K562 (cell line): ENCODE measurements at regions not wholly inside any gene's neighbourhood (a gene's known extent, or its start where the extent isn't known, plus 50 kb on each side); places are given as distances from the start of the nearest gene placed in this dataset.

Experiments
- ATAC-seq: fragments of 200-7000 bp; cut with Tn5 transposase; 3 replicates; pipeline ENCODE4 v1.9.1; 2020; ENCODE audit warnings: moderate library complexity
- BruUV-seq: library from RNA; stranded (reverse); fragments of 400-500 nt; replicated peaks from 2 replicates; lab custom pipeline; 2021; lab: Mats Ljungman, UMichigan
- CTCF ChIA-PET: fragments of 300-600 bp; formaldehyde crosslinking; extraction: SDS; loops from one replicate; lab custom pipeline; 2021; ENCODE audit warnings: low intra/inter-chr PET ratio; lab: Yijun Ruan, JAX
- POLR2A ChIA-PET: fragments of 300-600, 350-650 bp; sonication (Branson Sonifier 250); formaldehyde crosslinking; extraction: SDS; loops from one replicate; lab custom pipeline; 2021; ENCODE audit warnings: antibody characterized with exemption, inconsistent platforms; lab: Yijun Ruan, JAX
- DNase-seq, 4 experiments: peaks; one replicate each; pipeline versions ENCODE4 v3.0.0 to v3.0.0-alpha.2; 2011 to 2018; ENCODE audit warnings: low spot score in 3 of 4, mixed read lengths in 3 of 4; ENCODE audit errors: extremely low read depth in 1 of 4
- FAIRE-seq: peaks from 2 replicates; lab custom pipeline; 2011; peaks lifted over from hg19 to GRCh38; lab: Jason Lieb, UNC
- H2AFZ ChIP-seq: 2 replicates; pipeline ENCODE4 v1.6.0; 2011; ENCODE audit warnings: low read depth, low read length, control low read depth, inconsistent platforms
- H3K27ac ChIP-seq: fragments of 200-600 bp; 3 replicates; pipeline ENCODE4 v1.8.0; 2011; ENCODE audit warnings: low read depth, mild to moderate bottlenecking, control low read depth, inconsistent platforms, low read length, moderate library complexity, mixed read lengths; ENCODE audit errors: extremely low read depth
- H3K27me3 ChIP-seq, 2 experiments: fragments of 300-600 bp in 1 of 2; 2 replicates in 1 of 2; 3 replicates in 1 of 2; pipeline versions ENCODE4 v1.6.0 to v1.8.0; 2011; ENCODE audit warnings: inconsistent platforms in 2 of 2, low read length in 2 of 2, mild to moderate bottlenecking in 1 of 2, mixed read lengths in 1 of 2, moderate library complexity in 1 of 2; ENCODE audit not compliant: control insufficient read depth in 2 of 2, insufficient read depth in 2 of 2
- H3K36me3 ChIP-seq: fragments of 300-600 bp; 3 replicates; pipeline ENCODE4 v1.8.0; 2011; ENCODE audit warnings: mild to moderate bottlenecking, low read length, inconsistent platforms; ENCODE audit not compliant: control insufficient read depth, insufficient read depth
- H3K4me1 ChIP-seq, 2 experiments: fragments of 200-600 bp in 1 of 2; replicated peaks in 1 of 2; 2 replicates in 1 of 2; 3 replicates in 1 of 2; pipeline versions ENCODE4 v1.5.1 to v1.8.0; 2011; ENCODE audit warnings: inconsistent platforms in 2 of 2, low read length in 2 of 2, mild to moderate bottlenecking in 1 of 2, mixed read lengths in 1 of 2, moderate library complexity in 1 of 2; ENCODE audit not compliant: control insufficient read depth in 2 of 2, insufficient read depth in 2 of 2
- H3K4me2 ChIP-seq: 2 replicates; pipeline ENCODE4 v1.6.1; 2011; ENCODE audit warnings: low read length, control low read depth, inconsistent platforms, mixed read lengths; ENCODE audit not compliant: insufficient read depth
- H3K4me3 ChIP-seq: fragments of 200-600 bp; sonication (generic), shearing (Covaris generic); 2 replicates; pipeline ENCODE4 v1.5.1; 2016; ENCODE audit warnings: control low read depth, inconsistent platforms
- H3K79me2 ChIP-seq: fragments of 200-600 bp; 3 replicates; pipeline ENCODE4 v1.8.0; 2011; ENCODE audit warnings: low read length, inconsistent platforms; ENCODE audit not compliant: control insufficient read depth, insufficient read depth
- H3K9ac ChIP-seq, 2 experiments: 2 replicates each; pipeline versions ENCODE4 v1.6.0 to v1.6.1; 2011; ENCODE audit warnings: low read depth in 2 of 2, low read length in 2 of 2, control low read depth in 1 of 2, inconsistent platforms in 1 of 2, mild to moderate bottlenecking in 1 of 2, mixed read lengths in 1 of 2; ENCODE audit not compliant: insufficient read depth in 1 of 2
- H3K9me1 ChIP-seq: one replicate; pipeline ENCODE4 v1.6.0; 2011; ENCODE audit warnings: inconsistent platforms, mild to moderate bottlenecking, low read length, moderate library complexity; ENCODE audit not compliant: control insufficient read depth, insufficient read depth
- H3K9me3 ChIP-seq: replicated peaks from 2 replicates; pipeline ENCODE4 v1.5.1; 2011; ENCODE audit warnings: low read depth, low read length, inconsistent platforms; ENCODE audit not compliant: control insufficient read depth, insufficient read depth
- H4K20me1 ChIP-seq: replicated peaks from 2 replicates; pipeline ENCODE4 v1.6.1; 2011; ENCODE audit warnings: low read length, inconsistent platforms, mixed read lengths; ENCODE audit not compliant: control insufficient read depth, insufficient read depth
- CEBPZ ChIP-seq: fragments of 150-350 bp; IDR thresholded peaks from 2 replicates; pipeline ENCODE4 v1.6.1; 2014; ENCODE audit warnings: low read depth, mild to moderate bottlenecking, low read length, borderline replicate concordance
- CTBP1 ChIP-seq: fragments of 450-650 bp; IDR thresholded peaks from 2 replicates; pipeline ENCODE4 v1.6.1; 2016; ENCODE audit warnings: borderline replicate concordance
- E2F1 ChIP-seq: sonication (generic); formaldehyde crosslinking; IDR thresholded peaks from 2 replicates; pipeline ENCODE4 v1.8.1; 2023; ENCODE audit warnings: mild to moderate bottlenecking, missing genetic modification reagents, moderate library complexity
- ETS1 ChIP-seq: conservative IDR thresholded peaks from 2 replicates; pipeline ENCODE4 v1.6.1; 2011; ENCODE audit warnings: low read depth, mild to moderate bottlenecking, low read length; ENCODE audit not compliant: control insufficient read depth
- MEIS2 ChIP-seq: fragments of 450-650 bp; IDR thresholded peaks from 2 replicates; pipeline ENCODE4 v1.6.1; 2014; ENCODE audit warnings: mild to moderate bottlenecking; ENCODE audit not compliant: partially characterized antibody
- MTA2 ChIP-seq: fragments of 450-650 bp; IDR thresholded peaks from 2 replicates; pipeline ENCODE4 v1.6.1; 2016; ENCODE audit warnings: low read depth
- SMARCA5 ChIP-seq: fragments of 450-650 bp; IDR thresholded peaks from 2 replicates; pipeline ENCODE4 v1.6.1; 2016
- ZNF444 ChIP-seq: fragments of 250-450 bp; sonication (Bioruptor Pico); IDR thresholded peaks from 2 replicates; pipeline ENCODE4 v1.4.0; 2020; ENCODE audit warnings: mild to moderate bottlenecking, moderate library complexity
- ZNF707 ChIP-seq: fragments of 250-450 bp; sonication (Bioruptor Pico); conservative IDR thresholded peaks from 2 replicates; pipeline ENCODE4 v1.8.0; 2022; ENCODE audit warnings: inconsistent platforms, mild to moderate bottlenecking, moderate library complexity
- WGBS: fragments of 100-300 bp; shearing (Covaris generic); methylation state at CpG from one replicate; pipeline ENCODE4 v1.1.6; 2016; ENCODE audit warnings: low coverage, mixed read lengths; ENCODE audit not compliant: insufficient coverage; ENCODE audit errors: missing lambda C conversion rate; 5-methylcytosine and 5-hydroxymethylcytosine counted together
- in situ Hi-C: fragments of 300-500 bp; cut with MboI; formaldehyde crosslinking; loops from 4 replicates; pipeline ENCODE4 v1.15.0; 2018; ENCODE audit warnings: inconsistent platforms, mixed read lengths
- intact Hi-C: fragments of 100-400 bp; cut with micrococcal nuclease; formaldehyde crosslinking; loops from 2 replicates; pipeline ENCODE4 v1.14.2; 2022
- TF ChIP-seq, protein P1 (sequence below): fragments of 250-450 bp; sonication (Bioruptor Pico); IDR thresholded peaks from 2 replicates; pipeline ENCODE4 v1.4.0; 2020; ENCODE audit warnings: mild to moderate bottlenecking
- TF ChIP-seq, protein P2 (sequence below): sonication (generic); formaldehyde crosslinking; IDR thresholded peaks from 2 replicates; pipeline ENCODE4 v1.8.0; 2022; ENCODE audit warnings: missing genetic modification reagents, mild to moderate bottlenecking, moderate library complexity, borderline replicate concordance
- TF ChIP-seq, protein P3 (sequence below): sonication (generic); formaldehyde crosslinking; IDR thresholded peaks from 2 replicates; pipeline ENCODE4 v1.9.0; 2022; ENCODE audit warnings: mild to moderate bottlenecking, missing genetic modification reagents

GRCh38 chr4:124206779-124207605 lies 505.5 kb downstream of the ANKRD50 start:
- no peak overlapping the region for H3K4me2 ChIP-seq
- TF ChIP-seq E2F1 (CRISPR knock-in tag), result no peak
- TF ChIP-seq, protein P1, sequence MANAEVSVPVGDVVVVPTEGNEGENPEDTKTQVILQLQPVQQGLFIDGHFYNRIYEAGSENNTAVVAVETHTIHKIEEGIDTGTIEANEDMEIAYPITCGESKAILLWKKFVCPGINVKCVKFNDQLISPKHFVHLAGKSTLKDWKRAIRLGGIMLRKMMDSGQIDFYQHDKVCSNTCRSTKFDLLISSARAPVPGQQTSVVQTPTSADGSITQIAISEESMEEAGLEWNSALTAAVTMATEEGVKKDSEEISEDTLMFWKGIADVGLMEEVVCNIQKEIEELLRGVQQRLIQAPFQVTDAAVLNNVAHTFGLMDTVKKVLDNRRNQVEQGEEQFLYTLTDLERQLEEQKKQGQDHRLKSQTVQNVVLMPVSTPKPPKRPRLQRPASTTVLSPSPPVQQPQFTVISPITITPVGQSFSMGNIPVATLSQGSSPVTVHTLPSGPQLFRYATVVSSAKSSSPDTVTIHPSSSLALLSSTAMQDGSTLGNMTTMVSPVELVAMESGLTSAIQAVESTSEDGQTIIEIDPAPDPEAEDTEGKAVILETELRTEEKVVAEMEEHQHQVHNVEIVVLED, result no peak
- TF ChIP-seq, protein P2, sequence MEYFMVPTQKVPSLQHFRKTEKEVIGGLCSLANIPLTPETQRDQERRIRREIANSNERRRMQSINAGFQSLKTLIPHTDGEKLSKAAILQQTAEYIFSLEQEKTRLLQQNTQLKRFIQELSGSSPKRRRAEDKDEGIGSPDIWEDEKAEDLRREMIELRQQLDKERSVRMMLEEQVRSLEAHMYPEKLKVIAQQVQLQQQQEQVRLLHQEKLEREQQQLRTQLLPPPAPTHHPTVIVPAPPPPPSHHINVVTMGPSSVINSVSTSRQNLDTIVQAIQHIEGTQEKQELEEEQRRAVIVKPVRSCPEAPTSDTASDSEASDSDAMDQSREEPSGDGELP (CRISPR knock-in tag), result no peak
- no peak for TF ChIP-seq ZNF444 (CRISPR knock-in tag)
- no peak for TF ChIP-seq MEIS2
- TF ChIP-seq SMARCA5, result no peak
- TF ChIP-seq, protein P3, sequence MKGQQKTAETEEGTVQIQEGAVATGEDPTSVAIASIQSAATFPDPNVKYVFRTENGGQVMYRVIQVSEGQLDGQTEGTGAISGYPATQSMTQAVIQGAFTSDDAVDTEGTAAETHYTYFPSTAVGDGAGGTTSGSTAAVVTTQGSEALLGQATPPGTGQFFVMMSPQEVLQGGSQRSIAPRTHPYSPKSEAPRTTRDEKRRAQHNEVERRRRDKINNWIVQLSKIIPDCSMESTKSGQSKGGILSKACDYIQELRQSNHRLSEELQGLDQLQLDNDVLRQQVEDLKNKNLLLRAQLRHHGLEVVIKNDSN (CRISPR knock-in tag), result no peak
- no peak for TF ChIP-seq CTBP1
- no peak for TF ChIP-seq ZNF707 (CRISPR knock-in tag)
- no peak for TF ChIP-seq CEBPZ
- TF ChIP-seq MTA2, result no peak
- no peak for TF ChIP-seq ETS1

More at GRCh38 chr4:124206779-124207605, 505.5 kb downstream of the ANKRD50 start:
- Histone ChIP-seq H3K9me3 (no peaks in the 10 kb centered on the region), H3K9ac (no peak overlapping the region), H3K27me3 (no peaks in the 10 kb centered on the region), H3K4me1 (no peaks in the 10 kb centered on the region), H4K20me1 (no peaks in the 10 kb centered on the region), H3K4me3 (no peak overlapping the region), H3K27ac (no peak overlapping the region), H3K79me2 (no peaks in the 10 kb centered on the region), H2AFZ (no peak overlapping the region), H3K36me3 (no peaks in the 10 kb centered on the region), H3K9me1 (no peaks in the 10 kb centered on the region)
- ATAC-seq, result no peak
- BruUV-seq, result no TSS peak
- CTCF ChIA-PET, result no interaction called here
- POLR2A ChIA-PET, result no interaction called here
- 2% methylated on average over 9 of the region's 9 CpGs for WGBS
- DNase-seq, result no peak
- no peak for FAIRE-seq
- in situ Hi-C loops (no loop called here), intact Hi-C loops (no loop called here)
